SIG-M5 treated with dmso at 0.1 percent for 504 hours (cell line): ENCODE measurements at regions not wholly inside any gene's neighbourhood (a gene's known extent, or its start where the extent isn't known, plus 50 kb on each side); places are given as distances from the start of the nearest gene placed in this dataset.

Experiments used
- DNase-seq: peaks from one replicate; lab custom pipeline; 2025; ENCODE audit not compliant: unreplicated experiment; lab: John Stamatoyannopoulos, UW

GRCh38 chr5:20476016-20476415, 488.0 kb upstream of the CDH18 start:
- DNase-seq, result no peak

- no peak for DNase-seq
Measured at GRCh38 chr5:20470997-20471396, 483.0 kb upstream of the CDH18 start.

GRCh38 chr5:20469792-20470191, 481.8 kb upstream of the CDH18 start:
- DNase-seq, result no peak

- no peak for DNase-seq
Measured at GRCh38 chr5:20469390-20469789, 481.4 kb upstream of the CDH18 start.

GRCh38 chr5:20466512-20466911, 478.5 kb upstream of the CDH18 start:
- no peak for DNase-seq

GRCh38 chr5:20463206-20463605, 475.2 kb upstream of the CDH18 start:
- DNase-seq, result no peak

- no peak for DNase-seq
Measured at GRCh38 chr5:20446121-20446520, 458.1 kb upstream of the CDH18 start.

- no peak for DNase-seq
Measured at GRCh38 chr5:20445326-20445860, 457.4 kb upstream of the CDH18 start.

- no peak for DNase-seq
Measured at GRCh38 chr5:20434786-20435185, 446.8 kb upstream of the CDH18 start.

GRCh38 chr5:20420991-20421595, 433.1 kb upstream of the CDH18 start:
- DNase-seq, result no peak
